SK-N-SH treated with all-trans-retinoic acid at 6 μM for 48 hours (cell line): ENCODE measurements at regions not wholly inside any gene's neighbourhood (a gene's known extent, or its start where the extent isn't known, plus 50 kb on each side); places are given as distances from the start of the nearest gene placed in this dataset.
"Not testable (repeated sequence)": the region's sequence is repeated elsewhere in the genome, so short reads cannot be mapped to it uniquely, and the experiment has no call there.

Source experiments
- ATAC-seq: fragments of 200-7000 bp; cut with Tn5 transposase; 3 replicates; pipeline ENCODE4 v1.9.1; 2020; ENCODE audit warnings: mild to moderate bottlenecking, moderate library complexity
- ARNTL ChIP-seq: fragments of 450-650 bp; formaldehyde crosslinking; IDR thresholded peaks from 2 replicates; pipeline ENCODE4 v1.5.0; 2020; ENCODE audit warnings: low read depth, mild to moderate bottlenecking, moderate library complexity, borderline replicate concordance
- BACH2 ChIP-seq: fragments of 250-450 bp; sonication (Bioruptor Pico); IDR thresholded peaks from 2 replicates; pipeline ENCODE4 v1.9.0; 2021; ENCODE audit warnings: mild to moderate bottlenecking, borderline replicate concordance
- CSDC2 ChIP-seq: fragments of 250-450 bp; sonication (Bioruptor Pico); IDR thresholded peaks from 2 replicates; pipeline ENCODE4 v1.5.0; 2020; ENCODE audit warnings: mild to moderate bottlenecking, moderate library complexity
- ESRRG ChIP-seq: fragments of 250-450 bp; sonication (Bioruptor Pico); IDR thresholded peaks from 2 replicates; pipeline ENCODE4 v1.6.1; 2021; ENCODE audit warnings: mild to moderate bottlenecking
- ISL1 ChIP-seq: fragments of 250-450 bp; sonication (Bioruptor Pico); IDR thresholded peaks from 2 replicates; pipeline ENCODE4 v2.1.2; 2022; ENCODE audit warnings: mild to moderate bottlenecking, moderate library complexity
- OSR1 ChIP-seq: fragments of 250-450 bp; sonication (Bioruptor Pico); IDR thresholded peaks from 2 replicates; pipeline ENCODE4 v1.8.0; 2022; ENCODE audit warnings: moderate library complexity, mild to moderate bottlenecking, inconsistent platforms
- PPARA ChIP-seq: fragments of 250-450 bp; sonication (Bioruptor Pico); IDR thresholded peaks from 2 replicates; pipeline ENCODE4 v1.5.0; 2020; ENCODE audit warnings: mild to moderate bottlenecking, borderline replicate concordance
- RARB ChIP-seq: fragments of 250-450 bp; sonication (Bioruptor Pico); IDR thresholded peaks from 2 replicates; pipeline ENCODE4 v1.8.0; 2021; ENCODE audit warnings: mild to moderate bottlenecking, moderate library complexity
- SNAI2 ChIP-seq: fragments of 250-450 bp; sonication (Bioruptor Pico); IDR thresholded peaks from 2 replicates; pipeline ENCODE4 v1.5.0; 2020; ENCODE audit warnings: mild to moderate bottlenecking, moderate library complexity
- TCF4 ChIP-seq: fragments of 250-450 bp; sonication (Bioruptor Pico); IDR thresholded peaks from 2 replicates; pipeline ENCODE4 v1.8.0; 2021; ENCODE audit warnings: mild to moderate bottlenecking, moderate library complexity, borderline replicate concordance
- TOX ChIP-seq: fragments of 250-450 bp; sonication (Bioruptor Pico); IDR thresholded peaks from 2 replicates; pipeline ENCODE4 v1.8.0; 2021; ENCODE audit warnings: mild to moderate bottlenecking, moderate library complexity, borderline replicate concordance
- ZC3H10 ChIP-seq: fragments of 250-450 bp; sonication (Bioruptor Pico); IDR thresholded peaks from 2 replicates; pipeline ENCODE4 v1.5.1; 2021; ENCODE audit warnings: mild to moderate bottlenecking, moderate library complexity
- ZFP3 ChIP-seq: fragments of 250-450 bp; sonication (Bioruptor Pico); IDR thresholded peaks from 2 replicates; pipeline ENCODE4 v1.5.0; 2020; ENCODE audit warnings: mild to moderate bottlenecking, moderate library complexity
- ZFP30 ChIP-seq: fragments of 450-650 bp; formaldehyde crosslinking; IDR thresholded peaks from 2 replicates; pipeline ENCODE4 v1.5.0; 2022; ENCODE audit warnings: mild to moderate bottlenecking, moderate library complexity
- ZNF70 ChIP-seq: fragments of 450-650 bp; formaldehyde crosslinking; IDR thresholded peaks from 2 replicates; pipeline ENCODE4 v1.5.0; 2020; ENCODE audit warnings: mild to moderate bottlenecking, moderate library complexity
- ZNF8 ChIP-seq: fragments of 450-650 bp; formaldehyde crosslinking; IDR thresholded peaks from 2 replicates; pipeline ENCODE4 v1.5.0; 2020; ENCODE audit warnings: mild to moderate bottlenecking, moderate library complexity
- TF ChIP-seq, protein P1 (sequence below): fragments of 250-450 bp; sonication (Bioruptor Pico); IDR thresholded peaks from 2 replicates; pipeline ENCODE4 v1.5.0; 2020; ENCODE audit warnings: mild to moderate bottlenecking, moderate library complexity
- TF ChIP-seq, protein P2 (sequence below): fragments of 250-450 bp; sonication (Bioruptor Pico); IDR thresholded peaks from 2 replicates; pipeline ENCODE4 v1.8.0; 2021; ENCODE audit warnings: low read depth, mild to moderate bottlenecking, moderate library complexity, borderline replicate concordance
- TF ChIP-seq, protein P3 (sequence below): fragments of 250-450 bp; sonication (Bioruptor Pico); IDR thresholded peaks from 2 replicates; pipeline ENCODE4 v1.8.0; 2020; ENCODE audit warnings: mild to moderate bottlenecking, moderate library complexity, borderline replicate concordance
- TF ChIP-seq, protein P4 (sequence below): fragments of 250-450 bp; sonication (Bioruptor Pico); IDR thresholded peaks from 2 replicates; pipeline ENCODE4 v1.5.1; 2021; ENCODE audit warnings: mild to moderate bottlenecking, moderate library complexity

DNA sequence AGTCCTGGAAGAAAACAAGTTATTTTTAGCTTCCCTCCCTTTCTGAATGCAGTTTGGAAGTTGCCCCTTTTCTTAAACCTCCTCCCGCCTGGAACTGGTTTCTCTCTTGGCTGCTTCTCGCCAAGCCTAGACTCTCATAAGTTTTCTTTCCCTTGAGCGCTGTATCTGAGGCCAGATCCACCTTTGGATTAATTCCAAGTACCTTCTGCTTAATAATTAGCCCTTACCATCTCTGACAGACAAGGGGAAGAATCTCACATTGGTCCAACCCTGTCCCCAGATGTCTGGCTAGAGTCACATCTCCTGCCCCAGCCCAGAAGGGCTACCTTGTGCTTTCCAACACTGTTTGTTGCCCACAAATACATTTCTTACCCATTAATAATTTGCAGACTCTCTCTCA lies 161.8 kb upstream of the RGS6 start:
- ATAC-seq: no peak
- no peak for TF ChIP-seq SNAI2 (CRISPR knock-in tag)
- TF ChIP-seq, protein P1, sequence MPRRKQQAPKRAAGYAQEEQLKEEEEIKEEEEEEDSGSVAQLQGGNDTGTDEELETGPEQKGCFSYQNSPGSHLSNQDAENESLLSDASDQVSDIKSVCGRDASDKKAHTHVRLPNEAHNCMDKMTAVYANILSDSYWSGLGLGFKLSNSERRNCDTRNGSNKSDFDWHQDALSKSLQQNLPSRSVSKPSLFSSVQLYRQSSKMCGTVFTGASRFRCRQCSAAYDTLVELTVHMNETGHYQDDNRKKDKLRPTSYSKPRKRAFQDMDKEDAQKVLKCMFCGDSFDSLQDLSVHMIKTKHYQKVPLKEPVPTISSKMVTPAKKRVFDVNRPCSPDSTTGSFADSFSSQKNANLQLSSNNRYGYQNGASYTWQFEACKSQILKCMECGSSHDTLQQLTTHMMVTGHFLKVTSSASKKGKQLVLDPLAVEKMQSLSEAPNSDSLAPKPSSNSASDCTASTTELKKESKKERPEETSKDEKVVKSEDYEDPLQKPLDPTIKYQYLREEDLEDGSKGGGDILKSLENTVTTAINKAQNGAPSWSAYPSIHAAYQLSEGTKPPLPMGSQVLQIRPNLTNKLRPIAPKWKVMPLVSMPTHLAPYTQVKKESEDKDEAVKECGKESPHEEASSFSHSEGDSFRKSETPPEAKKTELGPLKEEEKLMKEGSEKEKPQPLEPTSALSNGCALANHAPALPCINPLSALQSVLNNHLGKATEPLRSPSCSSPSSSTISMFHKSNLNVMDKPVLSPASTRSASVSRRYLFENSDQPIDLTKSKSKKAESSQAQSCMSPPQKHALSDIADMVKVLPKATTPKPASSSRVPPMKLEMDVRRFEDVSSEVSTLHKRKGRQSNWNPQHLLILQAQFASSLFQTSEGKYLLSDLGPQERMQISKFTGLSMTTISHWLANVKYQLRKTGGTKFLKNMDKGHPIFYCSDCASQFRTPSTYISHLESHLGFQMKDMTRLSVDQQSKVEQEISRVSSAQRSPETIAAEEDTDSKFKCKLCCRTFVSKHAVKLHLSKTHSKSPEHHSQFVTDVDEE (CRISPR knock-in tag): no peak
- TF ChIP-seq, protein P2, sequence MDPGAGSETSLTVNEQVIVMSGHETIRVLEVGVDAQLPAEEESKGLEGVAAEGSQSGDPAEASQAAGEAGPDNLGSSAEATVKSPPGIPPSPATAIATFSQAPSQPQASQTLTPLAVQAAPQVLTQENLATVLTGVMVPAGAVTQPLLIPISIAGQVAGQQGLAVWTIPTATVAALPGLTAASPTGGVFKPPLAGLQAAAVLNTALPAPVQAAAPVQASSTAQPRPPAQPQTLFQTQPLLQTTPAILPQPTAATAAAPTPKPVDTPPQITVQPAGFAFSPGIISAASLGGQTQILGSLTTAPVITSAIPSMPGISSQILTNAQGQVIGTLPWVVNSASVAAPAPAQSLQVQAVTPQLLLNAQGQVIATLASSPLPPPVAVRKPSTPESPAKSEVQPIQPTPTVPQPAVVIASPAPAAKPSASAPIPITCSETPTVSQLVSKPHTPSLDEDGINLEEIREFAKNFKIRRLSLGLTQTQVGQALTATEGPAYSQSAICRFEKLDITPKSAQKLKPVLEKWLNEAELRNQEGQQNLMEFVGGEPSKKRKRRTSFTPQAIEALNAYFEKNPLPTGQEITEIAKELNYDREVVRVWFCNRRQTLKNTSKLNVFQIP (CRISPR knock-in tag): no peak
- no peak for TF ChIP-seq ZNF8 (CRISPR knock-in tag)
- TF ChIP-seq, protein P3, sequence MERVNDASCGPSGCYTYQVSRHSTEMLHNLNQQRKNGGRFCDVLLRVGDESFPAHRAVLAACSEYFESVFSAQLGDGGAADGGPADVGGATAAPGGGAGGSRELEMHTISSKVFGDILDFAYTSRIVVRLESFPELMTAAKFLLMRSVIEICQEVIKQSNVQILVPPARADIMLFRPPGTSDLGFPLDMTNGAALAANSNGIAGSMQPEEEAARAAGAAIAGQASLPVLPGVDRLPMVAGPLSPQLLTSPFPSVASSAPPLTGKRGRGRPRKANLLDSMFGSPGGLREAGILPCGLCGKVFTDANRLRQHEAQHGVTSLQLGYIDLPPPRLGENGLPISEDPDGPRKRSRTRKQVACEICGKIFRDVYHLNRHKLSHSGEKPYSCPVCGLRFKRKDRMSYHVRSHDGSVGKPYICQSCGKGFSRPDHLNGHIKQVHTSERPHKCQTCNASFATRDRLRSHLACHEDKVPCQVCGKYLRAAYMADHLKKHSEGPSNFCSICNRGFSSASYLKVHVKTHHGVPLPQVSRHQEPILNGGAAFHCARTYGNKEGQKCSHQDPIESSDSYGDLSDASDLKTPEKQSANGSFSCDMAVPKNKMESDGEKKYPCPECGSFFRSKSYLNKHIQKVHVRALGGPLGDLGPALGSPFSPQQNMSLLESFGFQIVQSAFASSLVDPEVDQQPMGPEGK (CRISPR knock-in tag): no peak
- no peak for TF ChIP-seq OSR1
- no peak for TF ChIP-seq PPARA (CRISPR knock-in tag)
- TF ChIP-seq ZFP3 (CRISPR knock-in tag): no peak
- no peak for TF ChIP-seq BACH2
- TF ChIP-seq ARNTL: no peak
- no peak for TF ChIP-seq TOX (CRISPR knock-in tag)
- no peak for TF ChIP-seq RARB
- no peak for TF ChIP-seq TCF4 (CRISPR knock-in tag)
- TF ChIP-seq ESRRG (CRISPR knock-in tag): no peak
- no peak for TF ChIP-seq ZNF70 (CRISPR knock-in tag)
- no peak for TF ChIP-seq ZC3H10 (CRISPR knock-in tag)

DNA sequence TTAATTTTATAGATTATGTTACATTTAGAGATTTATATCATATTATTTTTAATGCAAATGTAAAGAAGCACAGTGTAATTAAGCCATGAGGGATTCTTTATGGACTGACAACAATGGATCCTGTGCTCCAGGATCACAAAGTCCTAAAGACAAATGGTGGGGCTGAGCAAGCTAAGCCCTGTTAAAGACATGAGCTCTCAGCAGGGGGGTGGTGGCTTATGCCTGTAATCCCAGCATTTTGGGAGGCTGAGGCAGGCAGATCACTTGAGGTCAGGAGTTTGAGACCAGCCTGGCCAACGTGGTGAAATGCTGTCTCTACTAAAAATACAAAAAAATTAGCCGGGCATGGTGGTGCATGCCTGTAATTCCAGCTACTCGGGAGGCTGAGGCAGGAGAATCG lies 160.8 kb upstream of the RGS6 start:
- not testable (repeated sequence) for ATAC-seq

DNA sequence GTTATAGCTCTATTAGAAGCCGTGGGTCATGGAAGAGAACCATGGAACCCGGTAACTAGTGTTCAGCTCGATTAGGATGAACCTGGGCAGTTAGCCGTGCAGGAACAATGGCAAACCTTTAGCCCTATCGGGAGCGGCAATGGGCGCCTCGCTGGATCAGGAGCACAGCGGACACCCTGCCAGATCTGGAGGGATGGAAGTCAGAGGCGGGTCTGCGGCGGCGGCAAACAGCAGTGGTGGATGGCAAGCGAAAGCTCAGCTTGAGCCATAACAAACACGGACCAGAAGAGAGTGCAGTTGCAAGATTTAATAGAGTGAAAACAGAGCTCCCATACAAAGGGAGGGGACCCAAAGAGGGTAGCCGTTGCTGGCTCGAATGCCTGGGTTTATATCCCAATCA lies 160.2 kb upstream of the RGS6 start:
- not testable (repeated sequence) for ATAC-seq

DNA sequence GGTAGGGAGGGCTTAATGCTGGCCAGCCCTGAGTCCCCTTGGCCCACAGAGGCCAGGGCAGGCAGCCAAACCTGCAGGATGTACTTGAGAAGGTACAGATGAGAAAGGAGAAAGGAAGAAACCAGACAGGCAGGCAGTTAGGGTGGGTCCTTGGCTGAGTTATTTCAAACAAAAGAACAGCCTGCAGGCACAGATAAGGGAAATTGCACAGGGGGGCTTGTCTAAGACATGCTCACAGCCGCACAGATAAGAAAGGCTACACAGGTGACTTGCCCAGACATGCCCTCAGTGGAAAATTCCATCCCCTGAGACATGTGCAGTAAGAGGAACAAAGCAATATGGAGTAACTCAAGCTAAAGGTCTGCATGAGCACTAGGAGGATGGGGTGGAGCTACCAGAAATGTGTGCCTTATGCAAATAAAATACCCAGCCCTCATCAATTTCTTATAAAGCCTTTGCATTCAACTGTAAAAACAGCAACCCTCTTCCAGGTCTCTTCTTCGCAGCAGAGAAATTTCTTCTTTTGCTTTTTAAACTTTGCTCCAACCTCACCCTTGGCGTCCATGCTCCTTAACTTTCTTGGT lies 158.2 kb upstream of the RGS6 start:
- no peak for TF ChIP-seq CSDC2
- TF ChIP-seq TOX (CRISPR knock-in tag): no peak
- TF ChIP-seq ISL1: no peak
- TF ChIP-seq, protein P4, sequence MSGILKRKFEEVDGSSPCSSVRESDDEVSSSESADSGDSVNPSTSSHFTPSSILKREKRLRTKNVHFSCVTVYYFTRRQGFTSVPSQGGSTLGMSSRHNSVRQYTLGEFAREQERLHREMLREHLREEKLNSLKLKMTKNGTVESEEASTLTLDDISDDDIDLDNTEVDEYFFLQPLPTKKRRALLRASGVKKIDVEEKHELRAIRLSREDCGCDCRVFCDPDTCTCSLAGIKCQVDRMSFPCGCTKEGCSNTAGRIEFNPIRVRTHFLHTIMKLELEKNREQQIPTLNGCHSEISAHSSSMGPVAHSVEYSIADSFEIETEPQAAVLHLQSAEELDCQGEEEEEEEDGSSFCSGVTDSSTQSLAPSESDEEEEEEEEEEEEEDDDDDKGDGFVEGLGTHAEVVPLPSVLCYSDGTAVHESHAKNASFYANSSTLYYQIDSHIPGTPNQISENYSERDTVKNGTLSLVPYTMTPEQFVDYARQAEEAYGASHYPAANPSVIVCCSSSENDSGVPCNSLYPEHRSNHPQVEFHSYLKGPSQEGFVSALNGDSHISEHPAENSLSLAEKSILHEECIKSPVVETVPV (CRISPR knock-in tag): no peak
- TF ChIP-seq RARB: no peak
- ATAC-seq: no peak

DNA sequence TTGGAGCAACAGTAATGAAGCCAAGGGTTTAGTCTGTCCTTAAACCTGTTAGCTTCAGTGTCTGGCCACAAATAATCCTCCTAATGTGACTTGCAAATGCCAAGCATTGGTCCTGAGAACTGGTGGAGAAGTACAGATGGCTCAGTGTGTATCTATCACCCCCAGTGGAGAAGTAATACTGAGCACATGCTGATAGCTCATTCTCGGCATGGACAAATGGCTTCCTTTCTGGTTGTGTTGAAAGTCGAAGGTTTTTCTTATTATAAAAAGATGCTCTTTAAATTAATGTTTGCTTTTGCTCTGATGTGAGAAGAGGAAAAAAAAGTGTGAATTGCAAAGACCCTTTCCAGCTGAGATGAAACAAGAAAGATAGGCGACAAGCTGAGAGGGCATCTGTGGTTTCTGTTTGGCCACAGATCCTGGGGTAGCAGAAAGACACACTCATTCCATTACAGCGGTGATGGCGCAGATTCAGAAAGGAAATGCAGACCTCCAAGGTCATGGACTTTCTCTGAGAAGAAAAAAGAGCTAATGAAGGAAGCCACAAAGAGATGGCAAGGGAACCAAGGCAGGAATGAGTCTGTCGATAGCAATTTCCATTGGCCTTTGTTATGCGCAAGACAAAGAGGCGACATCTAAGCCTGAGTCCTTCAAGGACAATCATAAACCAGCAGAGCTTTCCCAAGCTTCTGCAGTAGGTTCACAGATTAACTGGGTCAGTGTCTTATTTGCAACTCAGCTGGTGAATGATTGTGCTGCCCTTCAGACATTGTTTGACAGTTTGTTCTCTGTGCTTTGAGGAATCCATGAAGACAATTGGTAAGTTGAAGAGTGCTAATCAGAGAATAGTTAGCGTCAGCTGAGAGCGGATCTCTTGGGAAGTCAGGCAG lies 155.5 kb upstream of the RGS6 start:
- ATAC-seq: no peak
- TF ChIP-seq ZFP30 (CRISPR knock-in tag): no peak
- TF ChIP-seq ESRRG (CRISPR knock-in tag): no peak
- TF ChIP-seq, protein P1 (CRISPR knock-in tag): no peak
- TF ChIP-seq, protein P4 (CRISPR knock-in tag): no peak
